ENCODE measurements at regions not wholly inside any gene's neighbourhood (a gene's known extent, or its start where the extent isn't known, plus 50 kb on each side); places are given as distances from the start of the nearest gene placed in this dataset.

- DNase-seq = no peak
- Histone ChIP-seq H3K27me3 (no peaks in the 10 kb centered on the region), H3K4me3 (no peak overlapping the region), H3K4me1 (no peaks in the 10 kb centered on the region), H3K36me3 (no peaks in the 10 kb centered on the region), H3K9me3 (no peaks in the 10 kb centered on the region), H3K27ac (no peak overlapping the region)
- no peak for TF ChIP-seq CTCF (IDR thresholded peaks at IDR 0.05)
- TF ChIP-seq POLR2A (IDR thresholded peaks at IDR 0.05) = no peak
- intact Hi-C loops (cut with DNase I; ENCODE audit: low total_unique reads) = no loop called here
These were observed 201.4 kb upstream of the PCDH15 start for GRCh38 chr10:55002420-55002819.

GRCh38 chr10:55001422-55001821, 200.4 kb upstream of the PCDH15 start:
- H3K4me1 ChIP-seq = no peaks in the 10 kb centered on the region
- no peak for DNase-seq
- H3K36me3 ChIP-seq = no peaks in the 10 kb centered on the region
- TF ChIP-seq CTCF (IDR thresholded peaks at IDR 0.05) (no peak), POLR2A (IDR thresholded peaks at IDR 0.05) (no peak)
- H3K9me3 ChIP-seq = no peaks in the 10 kb centered on the region
- no peak overlapping the region for H3K27ac ChIP-seq
- no peaks in the 10 kb centered on the region for H3K27me3 ChIP-seq
- intact Hi-C loops (cut with DNase I; ENCODE audit: low total_unique reads) = no loop called here
- no peak overlapping the region for H3K4me3 ChIP-seq

GRCh38 chr10:54993148-54993547, 192.1 kb upstream of the PCDH15 start:
- intact Hi-C loops (cut with DNase I; ENCODE audit: low total_unique reads) = no loop called here
- Histone ChIP-seq H3K27ac (no peak overlapping the region), H3K4me1 (no peaks in the 10 kb centered on the region), H3K4me3 (no peak overlapping the region), H3K36me3 (no peaks in the 10 kb centered on the region), H3K9me3 (no peaks in the 10 kb centered on the region), H3K27me3 (no peaks in the 10 kb centered on the region)
- TF ChIP-seq POLR2A (IDR thresholded peaks at IDR 0.05) (no peak), CTCF (IDR thresholded peaks at IDR 0.05) (no peak)
- no peak for DNase-seq

- no peak for DNase-seq
- Histone ChIP-seq H3K36me3 (no peaks in the 10 kb centered on the region), H3K4me1 (no peaks in the 10 kb centered on the region), H3K27me3 (no peaks in the 10 kb centered on the region), H3K4me3 (no peak overlapping the region), H3K27ac (no peak overlapping the region), H3K9me3 (no peaks in the 10 kb centered on the region)
- TF ChIP-seq CTCF (IDR thresholded peaks at IDR 0.05) = no peak
- TF ChIP-seq POLR2A (IDR thresholded peaks at IDR 0.05) = no peak
- intact Hi-C loops (cut with DNase I; ENCODE audit: low total_unique reads) = no loop called here
These were observed 184.7 kb upstream of the PCDH15 start for GRCh38 chr10:54985732-54986131.

- Histone ChIP-seq H3K27me3 (no peaks in the 10 kb centered on the region), H3K4me1 (no peaks in the 10 kb centered on the region), H3K36me3 (no peaks in the 10 kb centered on the region), H3K27ac (no peak overlapping the region), H3K9me3 (no peaks in the 10 kb centered on the region), H3K4me3 (no peak overlapping the region)
- intact Hi-C loops (cut with DNase I; ENCODE audit: low total_unique reads) = no loop called here
- no peak for TF ChIP-seq POLR2A (IDR thresholded peaks at IDR 0.05)
- TF ChIP-seq CTCF (IDR thresholded peaks at IDR 0.05) = no peak
- no peak for DNase-seq
These were observed 182.2 kb upstream of the PCDH15 start for GRCh38 chr10:54983255-54983654.

Measured in uterus (tissue), 3 donors.